VCaP (cell line): ENCODE measurements at regions not wholly inside any gene's neighbourhood (a gene's known extent, or its start where the extent isn't known, plus 50 kb on each side); places are given as distances from the start of the nearest gene placed in this dataset.

Experiments used
- H3K27ac ChIP-seq: fragments of 450-650 bp; 2 replicates; pipeline ENCODE4 v1.5.1; 2017
- CTCF ChIP-seq: fragments of 450-650 bp; conservative IDR thresholded peaks from 2 replicates; pipeline ENCODE4 v1.5.1; 2017; ENCODE audit warnings: mild to moderate bottlenecking, moderate library complexity

GRCh38 chr6:125539892-125540291 is 209.5 kb upstream of the HEY2 start:
- no peak for TF ChIP-seq CTCF

GRCh38 chr6:125544819-125545218 is 204.6 kb upstream of the HEY2 start:
- H3K27ac ChIP-seq, result no peak overlapping the region

More at GRCh38 chr6:125539892-125540291, 209.5 kb upstream of the HEY2 start:
- no peak overlapping the region for H3K27ac ChIP-seq

GRCh38 chr6:125546841-125547251 is 202.6 kb upstream of the HEY2 start:
- H3K27ac ChIP-seq, result no peak overlapping the region
- no peak for TF ChIP-seq CTCF

More at GRCh38 chr6:125544819-125545218, 204.6 kb upstream of the HEY2 start:
- no peak for TF ChIP-seq CTCF

GRCh38 chr6:125547381-125547780 is 202.1 kb upstream of the HEY2 start:
- TF ChIP-seq CTCF, result no peak
- no peak overlapping the region for H3K27ac ChIP-seq

- H3K27ac ChIP-seq, result no peak overlapping the region
- no peak for TF ChIP-seq CTCF
These were observed 200.1 kb upstream of the HEY2 start for GRCh38 chr6:125549202-125549884.

GRCh38 chr6:125550892-125551291 is 198.5 kb upstream of the HEY2 start:
- H3K27ac ChIP-seq, result no peak overlapping the region
- no peak for TF ChIP-seq CTCF

GRCh38 chr6:125552819-125553218 is 196.6 kb upstream of the HEY2 start:
- H3K27ac ChIP-seq, result no peak overlapping the region
- TF ChIP-seq CTCF, result no peak
